ACHN (cell line): ENCODE measurements at regions not wholly inside any gene's neighbourhood (a gene's known extent, or its start where the extent isn't known, plus 50 kb on each side); places are given as distances from the start of the nearest gene placed in this dataset.
"Not testable (repeated sequence)": the region's sequence is repeated elsewhere in the genome, so short reads cannot be mapped to it uniquely, and the experiment has no call there.

Source experiments
- DNase-seq: peaks from one replicate; pipeline ENCODE4 v3.0.0-alpha.2; 2015
- in situ Hi-C: cut with HindIII; loops from 2 replicates; pipeline ENCODE4 v1.10.0; 2017; ENCODE audit warnings: low sequenced_read_pairs, low pct_ligation_motif_present, low pct_unique_long_range_greater_than_20kb

DNA sequence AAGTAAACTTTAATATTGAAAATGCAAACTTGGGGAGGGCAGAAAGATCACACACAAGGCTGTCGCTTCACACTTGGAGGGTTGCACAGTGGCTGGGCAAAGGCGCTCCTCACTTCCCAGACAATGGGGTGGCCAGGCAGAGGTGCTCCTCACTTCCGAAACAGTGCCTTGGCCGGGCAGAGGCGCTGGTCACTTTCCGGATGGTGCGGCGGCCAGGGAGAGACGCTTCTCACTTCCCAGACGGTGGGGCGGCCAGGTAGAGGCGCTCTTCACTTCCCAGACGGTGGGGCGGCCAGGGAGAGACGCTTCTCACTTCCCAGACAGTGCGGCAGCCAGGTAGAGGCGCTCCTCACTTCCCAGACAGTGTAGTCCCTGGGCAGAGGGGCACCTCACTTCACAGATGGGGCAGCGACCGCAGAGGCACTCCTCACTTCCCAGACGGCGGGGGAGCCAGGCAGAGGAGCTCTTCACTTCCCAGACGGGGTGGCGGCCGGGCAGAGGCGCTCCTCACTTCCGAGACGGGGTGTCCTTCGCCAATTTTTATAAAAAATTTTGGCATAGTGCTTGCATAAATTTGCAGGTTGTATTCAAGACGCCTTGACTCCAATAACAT is 140.8 kb upstream of the PZP start:
- DNase-seq = no peak
- in situ Hi-C loops = no loop called here

DNA sequence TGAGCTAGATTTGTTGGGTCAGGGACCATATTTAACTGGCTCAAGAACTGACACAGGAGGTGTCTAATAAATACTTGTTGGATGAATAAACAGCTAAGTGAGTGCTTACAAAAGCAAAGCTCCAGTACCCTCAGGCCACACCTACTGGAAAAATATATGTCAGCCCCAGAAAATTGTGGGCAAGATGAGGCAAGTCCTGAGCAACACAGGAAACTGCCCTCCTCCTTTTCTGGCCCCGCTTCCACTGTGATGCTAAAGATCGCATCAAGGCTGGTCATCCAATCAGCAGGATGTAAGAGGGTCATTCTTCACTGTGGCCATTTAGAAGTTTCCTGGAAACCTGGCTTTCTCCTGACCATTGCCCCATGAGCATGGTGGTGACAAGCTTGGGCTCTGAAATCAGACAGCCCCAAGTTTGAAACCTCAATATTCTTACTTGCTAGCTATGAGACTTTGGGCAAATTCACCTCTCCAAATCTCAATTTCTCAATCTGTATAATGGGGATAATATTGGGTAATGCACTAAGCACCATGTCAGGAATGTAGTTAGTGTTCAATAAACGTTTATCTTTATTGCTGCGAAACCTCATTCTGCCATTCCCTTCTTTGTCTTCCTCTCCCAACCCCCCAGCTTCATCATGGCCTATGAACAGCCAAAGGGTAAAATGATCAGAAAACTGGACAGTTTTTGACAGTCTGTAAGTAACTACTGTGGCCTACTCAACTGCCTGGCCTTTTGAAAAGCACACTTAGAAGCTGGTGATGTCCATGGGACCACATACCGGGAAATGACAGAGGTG is 139.3 kb upstream of the PZP start:
- in situ Hi-C loops = no loop called here
- no peak for DNase-seq

- in situ Hi-C loops = no loop called here
Measured at GRCh38 chr12:9346866-9347327, 138.7 kb upstream of the PZP start.

DNA sequence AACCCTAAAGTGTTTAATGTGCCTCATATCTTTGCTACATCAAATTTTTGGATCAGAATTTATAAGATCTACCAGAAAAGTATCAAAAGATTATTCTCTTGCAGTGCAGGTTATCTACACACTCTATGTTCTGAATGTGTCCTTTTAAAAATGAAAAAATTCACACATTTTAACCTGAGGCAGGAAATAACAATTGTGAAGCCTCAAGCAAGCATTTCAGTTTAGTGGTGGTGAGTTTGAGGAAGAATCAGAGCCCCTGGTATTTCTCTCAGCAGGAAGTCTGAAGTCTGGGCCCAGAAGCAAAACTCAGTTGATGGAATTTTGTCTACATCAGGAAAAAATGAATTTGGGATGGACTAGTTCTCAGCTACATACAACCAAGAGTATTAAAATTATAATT is 137.0 kb upstream of the PZP start:
- no peak for DNase-seq
- in situ Hi-C loops = no loop called here

More at GRCh38 chr12:9346866-9347327, 138.7 kb upstream of the PZP start:
- DNase-seq = no peak

- no peak for DNase-seq
- in situ Hi-C loops = no loop called here
Measured at GRCh38 chr12:9344541-9344940, 136.3 kb upstream of the PZP start.

DNA sequence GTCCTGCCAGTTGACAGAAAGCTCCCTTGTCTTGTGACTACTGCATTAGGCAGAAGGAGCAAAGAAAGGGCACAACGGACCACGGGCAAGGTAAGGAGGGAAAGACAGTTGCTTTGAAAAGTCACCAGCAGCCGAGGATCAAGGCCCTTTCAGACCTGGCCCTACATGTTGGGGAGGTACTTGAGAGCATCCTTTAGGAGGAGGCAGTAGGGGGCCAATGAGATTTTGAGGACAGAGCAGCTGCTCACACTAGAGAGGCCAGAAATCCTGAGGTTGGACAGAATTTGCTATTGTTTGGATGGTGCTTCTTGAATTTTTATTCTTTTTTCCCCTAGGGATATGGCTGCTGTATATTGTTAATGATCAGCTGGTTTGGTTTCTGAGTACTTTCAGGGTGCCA is 135.5 kb upstream of the PZP start:
- in situ Hi-C loops = no loop called here
- no peak for DNase-seq

DNA sequence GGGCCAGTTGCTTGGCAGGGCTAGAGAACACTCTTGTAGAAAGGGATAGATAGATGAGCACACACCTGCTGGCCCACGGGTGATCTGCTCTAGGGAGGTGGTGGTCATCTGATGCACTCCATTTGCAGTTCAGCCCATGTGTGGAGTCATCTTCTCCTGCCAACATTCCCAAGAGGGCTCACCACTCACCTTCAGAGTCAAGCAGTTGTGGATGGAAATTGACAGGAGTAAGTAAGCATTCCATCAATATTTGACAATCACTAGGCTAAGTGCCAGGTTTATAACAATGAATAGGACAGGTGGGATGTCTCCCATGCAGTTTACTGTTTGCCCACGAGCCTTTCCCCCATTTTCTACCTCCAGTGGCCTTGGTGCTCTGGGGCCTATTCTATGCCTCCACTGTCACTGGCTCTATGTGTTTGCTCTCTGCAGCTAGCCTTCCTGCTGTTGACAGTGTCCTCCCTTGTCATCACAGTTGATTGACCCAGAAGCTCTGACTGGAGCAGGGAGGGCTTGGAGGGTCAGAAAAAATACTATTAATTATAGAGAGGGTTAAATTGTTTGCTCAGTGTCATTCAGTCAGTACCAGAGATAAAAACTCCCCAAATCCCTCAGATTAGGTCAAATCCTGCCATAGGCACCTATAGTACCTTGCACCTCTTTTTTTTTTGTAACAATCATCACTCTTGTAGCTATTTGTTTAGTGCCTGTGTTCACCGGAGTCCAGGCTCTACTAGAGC is 134.6 kb upstream of the PZP start:
- in situ Hi-C loops = no loop called here

DNA sequence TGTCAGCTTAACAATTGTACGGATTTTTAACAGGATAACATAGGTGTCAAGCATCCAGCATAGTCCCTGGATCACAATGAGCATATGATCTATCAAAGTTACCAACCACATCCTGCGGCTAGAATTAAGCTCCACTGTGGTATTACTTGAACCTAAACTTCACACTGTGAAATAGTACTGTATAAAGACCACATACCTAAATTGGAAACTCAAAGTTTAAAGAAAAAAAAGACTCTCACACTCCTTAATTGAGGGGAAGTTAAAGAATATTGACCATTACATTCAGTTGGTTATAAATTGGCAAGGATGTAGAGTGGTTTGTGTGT is 133.0 kb upstream of the PZP start:
- DNase-seq = no peak
- in situ Hi-C loops = no loop called here

More for the DNA sequence above, 134.6 kb upstream of the PZP start:
- DNase-seq = no peak

GRCh38 chr12:9340422-9341259 is 132.4 kb upstream of the PZP start:
- DNase-seq = no peak
- in situ Hi-C loops = no loop called here

DNA sequence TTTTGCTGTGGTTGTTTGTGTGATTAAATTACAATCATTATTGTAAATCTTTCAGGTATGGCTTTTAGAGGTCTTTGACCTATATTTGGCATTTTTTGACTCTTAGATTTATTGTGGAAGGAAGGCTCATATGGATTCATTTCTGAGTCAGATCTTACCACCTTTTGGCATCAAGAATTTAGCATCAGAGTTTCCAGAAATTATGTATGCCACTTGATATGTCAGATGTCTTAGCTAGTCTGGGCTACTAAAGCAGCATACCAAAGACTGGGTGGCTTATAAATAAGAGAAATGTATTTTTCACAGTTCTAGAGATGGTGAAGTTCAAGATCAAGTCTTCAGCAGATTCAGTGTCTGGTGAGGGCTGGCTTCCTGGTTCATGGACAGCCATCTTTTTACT is 129.5 kb upstream of the PZP start:
- in situ Hi-C loops = no loop called here
- no peak for DNase-seq

GRCh38 chr12:9336375-9337011 is 128.3 kb upstream of the PZP start:
- in situ Hi-C loops, DNase-seq: not testable (repeated sequence)

DNA sequence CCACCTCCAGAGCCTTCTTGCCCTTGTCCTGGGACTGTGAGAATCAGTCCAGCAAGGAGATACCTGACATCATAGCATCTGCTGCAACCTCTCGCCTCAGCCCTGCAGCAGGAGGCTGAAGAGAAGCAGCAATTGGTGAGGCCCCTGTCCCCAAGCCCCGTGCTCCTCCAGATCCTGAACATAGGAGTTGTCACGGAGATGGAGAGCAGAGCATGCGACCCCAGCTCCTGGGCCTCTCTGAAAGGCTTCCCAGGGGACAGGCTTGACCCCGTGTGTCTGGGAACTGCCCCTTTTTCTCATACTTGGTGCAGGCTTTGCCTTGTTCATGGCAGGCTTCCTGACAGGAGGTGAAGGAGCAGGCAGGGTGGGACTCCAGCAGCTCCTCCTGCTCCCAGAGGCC is 127.7 kb upstream of the PZP start:
- in situ Hi-C loops = no loop called here
- no peak for DNase-seq

DNA sequence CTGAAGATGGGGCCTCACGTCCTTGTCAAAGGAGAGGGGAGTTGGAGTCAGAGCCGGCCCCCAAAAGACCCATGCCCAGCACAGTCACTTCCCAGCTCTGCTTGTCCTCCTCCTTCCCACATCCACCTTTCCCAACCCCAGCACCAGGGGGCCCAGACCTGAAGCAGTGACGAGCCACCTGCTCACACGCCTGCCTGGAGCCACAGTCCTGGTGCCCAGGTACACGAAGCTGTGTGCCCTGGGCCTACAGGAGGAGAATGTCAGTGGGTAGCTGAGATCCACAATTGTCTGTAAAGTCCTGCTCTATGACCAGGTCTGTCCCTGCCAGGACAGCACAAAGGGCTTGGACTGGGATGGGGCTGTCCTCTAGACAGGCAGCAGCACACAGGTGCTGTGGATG is 126.8 kb upstream of the PZP start:
- DNase-seq = no peak
- in situ Hi-C loops = no loop called here

GRCh38 chr12:9334041-9334692 is 126.0 kb upstream of the PZP start:
- no peak for DNase-seq
- in situ Hi-C loops = no loop called here

- in situ Hi-C loops = no loop called here
- DNase-seq = no peak
Measured at GRCh38 chr12:9333161-9333560, 125.0 kb upstream of the PZP start.

- in situ Hi-C loops = no loop called here
- DNase-seq = no peak
Measured at GRCh38 chr12:9332564-9332963, 124.4 kb upstream of the PZP start.

GRCh38 chr12:9331218-9331626 is 123.0 kb upstream of the PZP start:
- DNase-seq = peak; percentile 64
- in situ Hi-C loops = no loop called here

GRCh38 chr12:9329019-9329418 is 120.8 kb upstream of the PZP start:
- in situ Hi-C loops = no loop called here
- no peak for DNase-seq
